ENCODE measurements at regions not wholly inside any gene's neighbourhood (a gene's known extent, or its start where the extent isn't known, plus 50 kb on each side); places are given as distances from the start of the nearest gene placed in this dataset.
A peak's percentile ranks its signal among the peaks of the same experiment; 100 is the strongest.

- no peak for TF ChIP-seq CTCF (IDR thresholded peaks at IDR 0.05; ENCODE audit: low read depth, low read length, missing control alignments)
- no peak overlapping the region for H3K4me3 ChIP-seq (replicated peaks; ENCODE audit: low read depth, low read length)
- DNase-seq (ENCODE audit: extremely low read depth, low read depth): no peak
Measured at GRCh38 chr3:124275412-124275811, 283.5 kb upstream of the ROPN1 start.

GRCh38 chr3:124276133-124276532 is 284.2 kb upstream of the ROPN1 start:
- no peak for TF ChIP-seq CTCF (IDR thresholded peaks at IDR 0.05; ENCODE audit: low read depth, low read length, missing control alignments)

GRCh38 chr3:124276539-124277143 is 284.7 kb upstream of the ROPN1 start:
- TF ChIP-seq CTCF (IDR thresholded peaks at IDR 0.05; ENCODE audit: low read depth, low read length, missing control alignments): no peak
- no peak overlapping the region for H3K4me3 ChIP-seq (replicated peaks; ENCODE audit: low read depth, low read length)
- no peak for DNase-seq (ENCODE audit: extremely low read depth, low read depth)

More at GRCh38 chr3:124276133-124276532, 284.2 kb upstream of the ROPN1 start:
- no peak for DNase-seq (ENCODE audit: extremely low read depth, low read depth)
- H3K4me3 ChIP-seq (replicated peaks; ENCODE audit: low read depth, low read length): no peak overlapping the region

GRCh38 chr3:124277144-124277890 is 285.4 kb upstream of the ROPN1 start:
- H3K4me3 ChIP-seq (replicated peaks; ENCODE audit: low read depth, low read length): no peak overlapping the region
- TF ChIP-seq CTCF (IDR thresholded peaks at IDR 0.05; ENCODE audit: low read depth, low read length, missing control alignments): no peak
- DNase-seq (ENCODE audit: extremely low read depth, low read depth): no peak

GRCh38 chr3:124281453-124282316 is 289.8 kb upstream of the ROPN1 start:
- no peak for DNase-seq (ENCODE audit: extremely low read depth, low read depth)
- peak; percentile 57 for TF ChIP-seq CTCF (IDR thresholded peaks at IDR 0.05; ENCODE audit: low read depth, low read length, missing control alignments)
- no peak overlapping the region for H3K4me3 ChIP-seq (replicated peaks; ENCODE audit: low read depth, low read length)

GRCh38 chr3:124282751-124283651 is 291.1 kb upstream of the ROPN1 start:
- H3K4me3 ChIP-seq (replicated peaks; ENCODE audit: low read depth, low read length): no peak overlapping the region
- TF ChIP-seq CTCF (IDR thresholded peaks at IDR 0.05; ENCODE audit: low read depth, low read length, missing control alignments): no peak
- no peak for DNase-seq (ENCODE audit: extremely low read depth, low read depth)

Data from HFF-Myc (cell line).